Fibroblast of lung (primary cell): ENCODE measurements at regions not wholly inside any gene's neighbourhood (a gene's known extent, or its start where the extent isn't known, plus 50 kb on each side); places are given as distances from the start of the nearest gene placed in this dataset.

Experiments used
- DNase-seq, 2 donors: peaks; one replicate each; pipeline versions ENCODE4 v3.0.0 to v3.0.0-alpha.2; 2010; ENCODE audit warnings: low read depth in 2 of 2
- H2AFZ ChIP-seq: 2 replicates; pipeline ENCODE4 v1.5.1; 2012; ENCODE audit warnings: low read length, control low read depth, inconsistent platforms
- H3K27ac ChIP-seq: 2 replicates; pipeline ENCODE4 v1.5.1; 2011; ENCODE audit warnings: low read length, control low read depth; ENCODE audit not compliant: insufficient read depth
- H3K27me3 ChIP-seq: 2 replicates; pipeline ENCODE4 v1.5.1; 2011; ENCODE audit warnings: mild to moderate bottlenecking, low read length; ENCODE audit not compliant: control insufficient read depth, insufficient read depth
- H3K36me3 ChIP-seq: 2 replicates; pipeline ENCODE4 v1.5.1; 2011; ENCODE audit warnings: low read length; ENCODE audit not compliant: control insufficient read depth, insufficient read depth
- H3K4me1 ChIP-seq: 2 replicates; pipeline ENCODE4 v1.5.1; 2011; ENCODE audit warnings: low read length; ENCODE audit not compliant: control insufficient read depth, insufficient read depth; ENCODE audit errors: extremely low read depth
- H3K4me2 ChIP-seq: 2 replicates; pipeline ENCODE4 v1.5.1; 2011; ENCODE audit warnings: low read length, control low read depth; ENCODE audit not compliant: insufficient read depth; ENCODE audit errors: extremely low read depth
- H3K4me3 ChIP-seq, 4 experiments: fragments of 200-600 bp in 1 of 4; sonication (generic) in 1 of 4; replicated peaks in 1 of 4; 2 replicates each; pipeline ENCODE4 v1.5.1; 2011 to 2016; ENCODE audit warnings: low read length in 4 of 4, low read depth in 3 of 4, mild to moderate bottlenecking in 3 of 4, control low read depth in 2 of 4, inconsistent platforms in 1 of 4, mixed read lengths in 1 of 4; ENCODE audit not compliant: insufficient read depth in 1 of 4; ENCODE audit errors: control extremely low read depth in 1 of 4
- H3K79me2 ChIP-seq: 2 replicates; pipeline ENCODE4 v1.5.1; 2012; ENCODE audit warnings: mild to moderate bottlenecking, low read length, inconsistent platforms; ENCODE audit not compliant: control insufficient read depth, insufficient read depth
- H3K9ac ChIP-seq: 2 replicates; pipeline ENCODE4 v1.5.1; 2011; ENCODE audit warnings: mild to moderate bottlenecking, low read length, control low read depth; ENCODE audit not compliant: insufficient read depth
- H3K9me3 ChIP-seq: 2 replicates; pipeline ENCODE4 v1.5.1; 2012; ENCODE audit warnings: low read depth, low read length; ENCODE audit not compliant: control insufficient read depth, insufficient read depth
- H4K20me1 ChIP-seq: 2 replicates; pipeline ENCODE4 v1.5.1; 2011; ENCODE audit warnings: low read length; ENCODE audit not compliant: control insufficient read depth, insufficient read depth; ENCODE audit errors: extremely low read depth
- EZH2 ChIP-seq: IDR thresholded peaks from 2 replicates; pipeline ENCODE4 v1.5.1; 2012; ENCODE audit warnings: low read length, control low read depth, mild to moderate bottlenecking; ENCODE audit errors: missing control alignments
- TF ChIP-seq, protein P1 (sequence below), 2 donors: IDR thresholded peaks in 1 of 2; conservative IDR thresholded peaks in 1 of 2; 1 replicate in 1 of 2; 2 replicates in 1 of 2; pipeline ENCODE4 v1.5.1; 2011 to 2012; ENCODE audit warnings: low read length in 2 of 2, control low read depth in 1 of 2, inconsistent platforms in 1 of 2, low read depth in 1 of 2, mild to moderate bottlenecking in 1 of 2

DNA sequence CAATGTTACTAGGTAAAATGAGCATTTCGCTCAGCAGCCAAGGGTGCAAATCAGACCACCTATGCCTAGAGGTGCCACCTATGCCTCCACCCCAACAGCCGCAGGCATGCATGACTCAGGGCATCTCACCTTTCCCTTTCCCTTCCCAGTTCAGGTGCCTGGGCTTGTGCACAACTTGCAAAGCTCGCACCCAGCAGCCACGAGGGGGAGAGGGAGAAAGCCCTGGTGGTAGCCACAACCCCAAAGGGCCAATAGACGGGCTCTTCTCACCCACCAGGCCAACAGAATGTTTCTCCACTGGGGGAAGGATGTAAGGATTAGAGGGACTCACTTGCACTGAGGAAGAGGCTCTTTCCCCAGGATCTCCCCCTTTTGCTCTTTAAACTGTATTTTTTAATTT lies 462.3 kb upstream of the PCDH15 start:
- no peaks in the 10 kb centered on the region for H3K9me3 ChIP-seq
- no peak overlapping the region for H3K4me3 ChIP-seq
- no peak for DNase-seq
- H3K27me3 ChIP-seq = no peaks in the 10 kb centered on the region
- H3K9ac ChIP-seq = no peak overlapping the region
- no peaks in the 10 kb centered on the region for H3K36me3 ChIP-seq
- no peaks in the 10 kb centered on the region for H4K20me1 ChIP-seq
- TF ChIP-seq EZH2 = no peak
- TF ChIP-seq, protein P1, sequence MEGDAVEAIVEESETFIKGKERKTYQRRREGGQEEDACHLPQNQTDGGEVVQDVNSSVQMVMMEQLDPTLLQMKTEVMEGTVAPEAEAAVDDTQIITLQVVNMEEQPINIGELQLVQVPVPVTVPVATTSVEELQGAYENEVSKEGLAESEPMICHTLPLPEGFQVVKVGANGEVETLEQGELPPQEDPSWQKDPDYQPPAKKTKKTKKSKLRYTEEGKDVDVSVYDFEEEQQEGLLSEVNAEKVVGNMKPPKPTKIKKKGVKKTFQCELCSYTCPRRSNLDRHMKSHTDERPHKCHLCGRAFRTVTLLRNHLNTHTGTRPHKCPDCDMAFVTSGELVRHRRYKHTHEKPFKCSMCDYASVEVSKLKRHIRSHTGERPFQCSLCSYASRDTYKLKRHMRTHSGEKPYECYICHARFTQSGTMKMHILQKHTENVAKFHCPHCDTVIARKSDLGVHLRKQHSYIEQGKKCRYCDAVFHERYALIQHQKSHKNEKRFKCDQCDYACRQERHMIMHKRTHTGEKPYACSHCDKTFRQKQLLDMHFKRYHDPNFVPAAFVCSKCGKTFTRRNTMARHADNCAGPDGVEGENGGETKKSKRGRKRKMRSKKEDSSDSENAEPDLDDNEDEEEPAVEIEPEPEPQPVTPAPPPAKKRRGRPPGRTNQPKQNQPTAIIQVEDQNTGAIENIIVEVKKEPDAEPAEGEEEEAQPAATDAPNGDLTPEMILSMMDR (conservative IDR thresholded peaks at IDR 0.05 in 1 of 2, IDR thresholded peaks at IDR 0.05 in 1 of 2; ENCODE audit: low read depth in 1 of 2, low read length in 2 of 2) = no peak
- no peak overlapping the region for H2AFZ ChIP-seq
- no peaks in the 10 kb centered on the region for H3K4me1 ChIP-seq
- no peak overlapping the region for H3K27ac ChIP-seq
- no peak overlapping the region for H3K4me2 ChIP-seq
- H3K79me2 ChIP-seq = no peaks in the 10 kb centered on the region

DNA sequence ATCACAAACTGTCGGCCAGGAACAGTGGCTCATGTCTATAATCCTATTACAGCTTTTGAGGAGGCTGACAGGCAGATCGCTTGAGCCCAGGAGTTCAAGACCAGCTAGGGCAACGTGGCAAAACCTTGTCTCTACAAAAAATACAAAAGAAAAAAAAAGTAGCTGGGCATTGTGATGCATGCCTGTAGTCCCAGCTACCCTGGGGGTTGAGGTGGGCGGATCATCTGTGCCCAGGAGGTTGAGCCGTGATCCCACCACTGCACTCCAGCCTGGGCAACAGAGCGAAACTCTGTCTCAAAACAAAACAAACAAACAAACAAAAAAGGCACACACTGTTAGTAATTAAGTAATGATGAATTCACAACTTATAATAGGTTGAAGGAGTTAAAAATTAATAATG lies 441.5 kb upstream of the PCDH15 start:
- no peak overlapping the region for H3K4me3 ChIP-seq
- H3K27ac ChIP-seq = no peak overlapping the region
- H2AFZ ChIP-seq = no peak overlapping the region
- H3K4me2 ChIP-seq = no peak overlapping the region
- no peak for DNase-seq
- no peak overlapping the region for H3K9ac ChIP-seq
- H3K79me2 ChIP-seq = no peaks in the 10 kb centered on the region
- H4K20me1 ChIP-seq = no peaks in the 10 kb centered on the region
- no peaks in the 10 kb centered on the region for H3K27me3 ChIP-seq
- no peaks in the 10 kb centered on the region for H3K36me3 ChIP-seq
- no peaks in the 10 kb centered on the region for H3K9me3 ChIP-seq
- TF ChIP-seq EZH2 = no peak
- TF ChIP-seq, protein P1 (conservative IDR thresholded peaks at IDR 0.05 in 1 of 2, IDR thresholded peaks at IDR 0.05 in 1 of 2; ENCODE audit: low read depth in 1 of 2, low read length in 2 of 2) = no peak
- no peaks in the 10 kb centered on the region for H3K4me1 ChIP-seq

- Histone ChIP-seq H3K4me3 (no peak overlapping the region), H3K4me1 (no peaks in the 10 kb centered on the region), H3K27me3 (no peaks in the 10 kb centered on the region), H3K79me2 (no peaks in the 10 kb centered on the region), H3K27ac (no peak overlapping the region), H3K9me3 (no peaks in the 10 kb centered on the region), H3K36me3 (no peaks in the 10 kb centered on the region), H3K4me2 (no peak overlapping the region), H3K9ac (no peak overlapping the region), H2AFZ (no peak overlapping the region), H4K20me1 (no peaks in the 10 kb centered on the region)
- TF ChIP-seq, protein P1 (conservative IDR thresholded peaks at IDR 0.05 in 1 of 2, IDR thresholded peaks at IDR 0.05 in 1 of 2; ENCODE audit: low read depth in 1 of 2, low read length in 2 of 2) = no peak
- no peak for TF ChIP-seq EZH2
- DNase-seq = no peak
Measured at GRCh38 chr10:55237462-55237861, 436.4 kb upstream of the PCDH15 start.
